ENCODE measurements at regions not wholly inside any gene's neighbourhood (a gene's known extent, or its start where the extent isn't known, plus 50 kb on each side); places are given as distances from the start of the nearest gene placed in this dataset.

DNA sequence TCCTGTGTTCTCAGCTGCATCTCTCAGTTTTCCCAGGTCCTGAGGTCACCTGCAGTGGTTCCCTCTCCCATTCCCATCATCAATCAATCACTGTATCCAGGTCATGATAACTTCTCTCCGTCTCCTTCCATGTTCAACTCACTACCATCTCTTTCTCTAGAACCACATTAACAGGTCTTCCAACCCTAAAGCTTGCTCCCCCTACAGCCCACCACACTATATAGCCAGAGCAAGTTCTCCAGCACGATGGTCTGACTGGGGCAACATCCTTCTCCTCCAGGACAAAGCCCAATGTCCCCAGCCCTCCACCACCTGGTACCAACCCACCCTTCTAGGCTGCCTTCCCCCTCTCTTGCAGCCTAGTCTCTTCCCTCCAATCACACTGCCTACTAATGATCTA lies 241.6 kb downstream of the CDK5RAP2 start:
- no peak overlapping the region for H3K27ac ChIP-seq
- no peak for TF ChIP-seq ZFX (IDR thresholded peaks at IDR 0.05)
- TF ChIP-seq, protein P1, sequence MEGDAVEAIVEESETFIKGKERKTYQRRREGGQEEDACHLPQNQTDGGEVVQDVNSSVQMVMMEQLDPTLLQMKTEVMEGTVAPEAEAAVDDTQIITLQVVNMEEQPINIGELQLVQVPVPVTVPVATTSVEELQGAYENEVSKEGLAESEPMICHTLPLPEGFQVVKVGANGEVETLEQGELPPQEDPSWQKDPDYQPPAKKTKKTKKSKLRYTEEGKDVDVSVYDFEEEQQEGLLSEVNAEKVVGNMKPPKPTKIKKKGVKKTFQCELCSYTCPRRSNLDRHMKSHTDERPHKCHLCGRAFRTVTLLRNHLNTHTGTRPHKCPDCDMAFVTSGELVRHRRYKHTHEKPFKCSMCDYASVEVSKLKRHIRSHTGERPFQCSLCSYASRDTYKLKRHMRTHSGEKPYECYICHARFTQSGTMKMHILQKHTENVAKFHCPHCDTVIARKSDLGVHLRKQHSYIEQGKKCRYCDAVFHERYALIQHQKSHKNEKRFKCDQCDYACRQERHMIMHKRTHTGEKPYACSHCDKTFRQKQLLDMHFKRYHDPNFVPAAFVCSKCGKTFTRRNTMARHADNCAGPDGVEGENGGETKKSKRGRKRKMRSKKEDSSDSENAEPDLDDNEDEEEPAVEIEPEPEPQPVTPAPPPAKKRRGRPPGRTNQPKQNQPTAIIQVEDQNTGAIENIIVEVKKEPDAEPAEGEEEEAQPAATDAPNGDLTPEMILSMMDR (conservative IDR thresholded peaks at IDR 0.05), result no peak

DNA sequence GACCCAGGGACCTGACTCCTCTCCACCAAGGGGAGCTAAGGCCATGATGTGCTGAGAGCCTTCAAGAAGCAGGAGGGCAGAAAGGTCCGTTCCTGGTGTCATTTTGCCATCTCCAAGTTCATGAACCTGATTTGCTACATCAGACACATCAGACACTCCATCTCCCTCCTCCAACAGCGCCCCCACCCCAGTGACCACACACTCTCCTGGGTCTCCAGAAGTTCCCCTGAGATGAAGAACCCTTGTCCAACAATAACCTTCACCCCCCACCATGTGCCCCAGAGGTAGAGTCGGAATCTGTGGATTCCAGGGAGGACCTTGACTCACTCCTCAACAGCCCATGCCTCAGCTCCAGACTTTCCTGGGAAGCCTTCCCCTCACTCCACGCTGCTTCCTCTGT lies 242.8 kb downstream of the CDK5RAP2 start:
- TF ChIP-seq, protein P1 (conservative IDR thresholded peaks at IDR 0.05), result no peak
- TF ChIP-seq ZFX (IDR thresholded peaks at IDR 0.05), result no peak

DNA sequence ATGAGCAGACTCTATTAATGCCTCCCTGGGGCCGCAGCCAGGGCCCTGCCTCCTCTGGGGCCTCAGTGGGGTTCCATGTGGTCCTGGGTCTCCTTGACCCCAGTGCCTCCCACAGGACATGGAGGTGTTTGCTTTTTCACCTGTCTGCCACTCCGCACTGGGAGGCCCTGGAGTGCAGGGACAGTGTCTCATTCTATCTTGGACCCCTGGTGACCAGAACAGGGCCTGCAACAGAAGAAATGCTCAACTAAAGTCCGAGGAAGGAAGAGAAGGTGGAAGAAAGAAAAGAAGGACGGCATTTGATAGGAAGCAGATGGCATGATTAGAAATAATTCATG lies 243.2 kb downstream of the CDK5RAP2 start:
- TF ChIP-seq ZFX (IDR thresholded peaks at IDR 0.05), result no peak
- TF ChIP-seq, protein P1 (conservative IDR thresholded peaks at IDR 0.05), result no peak
- H3K27ac ChIP-seq, result no peak overlapping the region

More for the DNA sequence above, 242.8 kb downstream of the CDK5RAP2 start:
- no peak overlapping the region for H3K27ac ChIP-seq

DNA sequence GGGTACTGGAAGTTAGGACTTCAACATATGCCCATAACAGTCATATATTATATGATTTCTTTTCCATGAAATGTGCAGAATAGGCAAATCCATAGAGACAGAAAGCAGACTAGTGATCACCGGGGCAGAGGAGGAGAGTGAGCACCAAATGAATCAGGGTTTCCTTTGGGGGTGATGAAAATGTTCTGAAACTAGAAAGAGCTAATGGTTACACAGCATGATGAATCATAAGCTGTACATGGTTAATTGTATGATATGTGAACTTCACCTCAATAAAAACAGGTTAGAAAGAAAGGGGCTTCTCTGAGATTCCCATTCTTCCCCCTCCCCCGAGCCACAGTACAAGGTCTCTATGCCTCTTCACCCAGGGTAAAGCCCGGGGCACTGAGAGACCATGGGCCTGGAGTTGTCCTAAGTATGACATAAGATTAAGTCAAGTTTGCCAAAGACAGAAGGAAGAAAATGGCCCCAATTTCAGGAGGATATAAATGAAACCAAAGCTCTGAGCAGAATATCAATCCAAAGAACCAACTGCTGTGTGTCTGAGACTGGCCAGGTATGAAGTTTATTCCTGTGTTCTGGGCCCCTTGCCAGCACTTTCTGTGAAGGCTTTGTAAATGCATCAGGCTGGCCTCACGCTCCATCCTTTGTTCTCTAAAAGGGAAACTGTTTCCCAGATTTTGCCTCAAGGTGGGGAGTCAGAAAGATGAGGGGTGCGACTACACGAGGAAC lies 243.8 kb downstream of the CDK5RAP2 start:
- no peak overlapping the region for H3K27ac ChIP-seq
- TF ChIP-seq, protein P1 (conservative IDR thresholded peaks at IDR 0.05), result no peak
- no peak for TF ChIP-seq ZFX (IDR thresholded peaks at IDR 0.05)

DNA sequence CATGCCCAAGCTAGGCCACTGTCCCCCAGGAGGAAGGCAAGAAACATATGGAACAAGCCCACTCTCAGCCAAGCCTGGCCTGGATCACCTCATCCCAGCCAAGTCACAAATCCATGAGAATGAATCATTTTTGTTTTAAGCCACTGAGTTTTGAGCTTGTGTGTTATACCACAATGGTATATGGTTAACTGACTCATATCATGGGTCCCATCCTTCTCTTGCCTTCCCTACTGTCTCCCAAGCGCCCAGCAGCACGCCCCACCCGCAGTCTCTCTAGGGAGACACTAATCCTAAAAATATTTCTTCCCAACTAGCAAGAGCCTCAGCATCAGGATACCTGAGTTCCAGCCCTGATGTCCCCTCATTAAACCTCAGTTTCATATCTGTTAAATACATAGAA lies 248.1 kb downstream of the CDK5RAP2 start:
- no peak overlapping the region for H3K27ac ChIP-seq
- TF ChIP-seq, protein P1 (conservative IDR thresholded peaks at IDR 0.05), result no peak
- TF ChIP-seq ZFX (IDR thresholded peaks at IDR 0.05), result no peak

DNA sequence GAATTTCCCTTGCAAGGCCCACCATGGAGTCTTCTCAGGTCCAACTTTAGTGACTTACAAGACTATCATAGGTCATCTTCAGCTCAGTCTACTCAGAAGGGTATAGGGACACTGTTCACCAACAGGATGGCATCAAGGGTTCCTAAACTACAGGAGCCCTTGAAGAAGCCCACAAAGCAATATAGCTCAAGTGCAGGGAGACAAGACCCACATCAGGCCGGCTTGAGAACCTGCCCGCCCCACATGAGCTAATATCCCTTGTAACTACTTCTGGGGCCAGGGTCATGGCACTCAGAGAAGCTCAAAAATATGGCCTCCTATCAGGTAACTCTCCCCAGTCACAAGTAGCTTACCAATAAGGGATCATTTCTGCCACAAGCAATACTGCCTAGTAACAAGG lies 249.9 kb downstream of the CDK5RAP2 start:
- H3K27ac ChIP-seq, result no peak overlapping the region
- TF ChIP-seq ZFX (IDR thresholded peaks at IDR 0.05), result no peak
- TF ChIP-seq, protein P1 (conservative IDR thresholded peaks at IDR 0.05), result no peak

DNA sequence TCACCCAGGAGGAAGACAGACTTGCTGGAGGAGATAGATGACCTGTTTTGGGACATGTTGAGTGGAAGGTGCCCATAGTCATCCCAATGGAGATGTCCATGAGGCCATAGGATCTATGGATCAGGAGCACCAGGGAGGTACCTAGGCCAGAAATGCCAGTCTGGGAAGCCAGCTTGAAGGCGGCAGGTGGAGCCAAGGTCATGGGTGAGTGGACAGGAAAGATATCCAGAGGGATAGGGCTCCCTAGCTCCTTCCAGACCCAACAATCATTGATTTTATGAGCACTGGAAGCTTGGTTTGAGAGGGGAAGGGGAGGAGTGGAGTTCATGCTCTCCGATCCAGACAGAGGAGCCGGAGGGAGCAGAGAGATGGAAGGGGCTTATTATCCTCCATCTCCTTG lies 252.6 kb downstream of the CDK5RAP2 start:
- TF ChIP-seq, protein P1 (conservative IDR thresholded peaks at IDR 0.05), result no peak
- TF ChIP-seq ZFX (IDR thresholded peaks at IDR 0.05), result no peak
- H3K27ac ChIP-seq, result no peak overlapping the region
